ENCODE measurements at regions not wholly inside any gene's neighbourhood (a gene's known extent, or its start where the extent isn't known, plus 50 kb on each side); places are given as distances from the start of the nearest gene placed in this dataset.

- TF ChIP-seq EZH2 (IDR thresholded peaks at IDR 0.05; ENCODE audit: borderline replicate concordance, low read length) = no peak
- no peak for TF ChIP-seq CTCF (IDR thresholded peaks at IDR 0.05; ENCODE audit: low read length)
These were observed 257.1 kb upstream of the STT3B start for GRCh38 chr3:31275583-31275982.
